B cell (primary cell): ENCODE measurements at regions not wholly inside any gene's neighbourhood (a gene's known extent, or its start where the extent isn't known, plus 50 kb on each side); places are given as distances from the start of the nearest gene placed in this dataset.

Experiments used
- EZH2 ChIP-seq: IDR thresholded peaks from 2 replicates; pipeline ENCODE4 v1.6.1; 2012; ENCODE audit warnings: borderline replicate concordance, low read depth, mild to moderate bottlenecking, moderate library complexity, low read length; ENCODE audit not compliant: insufficient read depth, poor library complexity, severe bottlenecking
- TF ChIP-seq, protein P1 (sequence below): fragments of 200-600 bp; IDR thresholded peaks from one replicate; pipeline ENCODE4 v1.8.0; 2022; ENCODE audit warnings: antibody characterized with exemption, mild to moderate bottlenecking

DNA sequence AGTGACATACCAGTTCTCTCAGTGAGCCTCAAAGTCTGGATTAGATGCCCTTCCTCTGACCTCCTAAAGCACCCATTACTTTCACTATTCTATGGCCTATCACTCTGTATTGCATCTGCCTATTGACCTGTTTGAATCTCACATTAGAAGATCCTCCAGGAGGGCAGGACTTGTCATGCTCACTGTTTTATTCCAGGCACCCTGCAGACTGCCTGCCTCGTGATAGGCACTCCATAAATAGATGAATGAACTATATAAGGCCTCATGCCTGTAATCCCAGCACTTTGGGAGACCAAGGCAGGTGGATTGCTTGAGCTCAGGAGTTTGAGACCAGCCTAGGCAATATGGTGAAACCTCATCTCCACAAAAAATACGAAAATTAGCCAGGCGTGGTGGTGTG, 160.1 kb upstream of the CADM1 start:
- TF ChIP-seq, protein P1, sequence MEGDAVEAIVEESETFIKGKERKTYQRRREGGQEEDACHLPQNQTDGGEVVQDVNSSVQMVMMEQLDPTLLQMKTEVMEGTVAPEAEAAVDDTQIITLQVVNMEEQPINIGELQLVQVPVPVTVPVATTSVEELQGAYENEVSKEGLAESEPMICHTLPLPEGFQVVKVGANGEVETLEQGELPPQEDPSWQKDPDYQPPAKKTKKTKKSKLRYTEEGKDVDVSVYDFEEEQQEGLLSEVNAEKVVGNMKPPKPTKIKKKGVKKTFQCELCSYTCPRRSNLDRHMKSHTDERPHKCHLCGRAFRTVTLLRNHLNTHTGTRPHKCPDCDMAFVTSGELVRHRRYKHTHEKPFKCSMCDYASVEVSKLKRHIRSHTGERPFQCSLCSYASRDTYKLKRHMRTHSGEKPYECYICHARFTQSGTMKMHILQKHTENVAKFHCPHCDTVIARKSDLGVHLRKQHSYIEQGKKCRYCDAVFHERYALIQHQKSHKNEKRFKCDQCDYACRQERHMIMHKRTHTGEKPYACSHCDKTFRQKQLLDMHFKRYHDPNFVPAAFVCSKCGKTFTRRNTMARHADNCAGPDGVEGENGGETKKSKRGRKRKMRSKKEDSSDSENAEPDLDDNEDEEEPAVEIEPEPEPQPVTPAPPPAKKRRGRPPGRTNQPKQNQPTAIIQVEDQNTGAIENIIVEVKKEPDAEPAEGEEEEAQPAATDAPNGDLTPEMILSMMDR, result no peak
- no peak for TF ChIP-seq EZH2
